ENCODE measurements at regions not wholly inside any gene's neighbourhood (a gene's known extent, or its start where the extent isn't known, plus 50 kb on each side); places are given as distances from the start of the nearest gene placed in this dataset.

GRCh38 chr3:176856721-176857120 is 340.6 kb downstream of the TBL1XR1 start (continued):
- TF ChIP-seq, protein P1, sequence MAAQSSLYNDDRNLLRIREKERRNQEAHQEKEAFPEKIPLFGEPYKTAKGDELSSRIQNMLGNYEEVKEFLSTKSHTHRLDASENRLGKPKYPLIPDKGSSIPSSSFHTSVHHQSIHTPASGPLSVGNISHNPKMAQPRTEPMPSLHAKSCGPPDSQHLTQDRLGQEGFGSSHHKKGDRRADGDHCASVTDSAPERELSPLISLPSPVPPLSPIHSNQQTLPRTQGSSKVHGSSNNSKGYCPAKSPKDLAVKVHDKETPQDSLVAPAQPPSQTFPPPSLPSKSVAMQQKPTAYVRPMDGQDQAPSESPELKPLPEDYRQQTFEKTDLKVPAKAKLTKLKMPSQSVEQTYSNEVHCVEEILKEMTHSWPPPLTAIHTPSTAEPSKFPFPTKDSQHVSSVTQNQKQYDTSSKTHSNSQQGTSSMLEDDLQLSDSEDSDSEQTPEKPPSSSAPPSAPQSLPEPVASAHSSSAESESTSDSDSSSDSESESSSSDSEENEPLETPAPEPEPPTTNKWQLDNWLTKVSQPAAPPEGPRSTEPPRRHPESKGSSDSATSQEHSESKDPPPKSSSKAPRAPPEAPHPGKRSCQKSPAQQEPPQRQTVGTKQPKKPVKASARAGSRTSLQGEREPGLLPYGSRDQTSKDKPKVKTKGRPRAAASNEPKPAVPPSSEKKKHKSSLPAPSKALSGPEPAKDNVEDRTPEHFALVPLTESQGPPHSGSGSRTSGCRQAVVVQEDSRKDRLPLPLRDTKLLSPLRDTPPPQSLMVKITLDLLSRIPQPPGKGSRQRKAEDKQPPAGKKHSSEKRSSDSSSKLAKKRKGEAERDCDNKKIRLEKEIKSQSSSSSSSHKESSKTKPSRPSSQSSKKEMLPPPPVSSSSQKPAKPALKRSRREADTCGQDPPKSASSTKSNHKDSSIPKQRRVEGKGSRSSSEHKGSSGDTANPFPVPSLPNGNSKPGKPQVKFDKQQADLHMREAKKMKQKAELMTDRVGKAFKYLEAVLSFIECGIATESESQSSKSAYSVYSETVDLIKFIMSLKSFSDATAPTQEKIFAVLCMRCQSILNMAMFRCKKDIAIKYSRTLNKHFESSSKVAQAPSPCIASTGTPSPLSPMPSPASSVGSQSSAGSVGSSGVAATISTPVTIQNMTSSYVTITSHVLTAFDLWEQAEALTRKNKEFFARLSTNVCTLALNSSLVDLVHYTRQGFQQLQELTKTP (IDR thresholded peaks at IDR 0.05; ENCODE audit: low read depth in 1 of 2, partially characterized antibody in 2 of 2), result no peak
- no peak for TF ChIP-seq TEAD2 (tag; IDR thresholded peaks at IDR 0.05)
- TF ChIP-seq ZNF764 (CRISPR knock-in tag; IDR thresholded peaks at IDR 0.05; ENCODE audit: low read depth), result no peak
- TF ChIP-seq MAFG (tag; conservative IDR thresholded peaks at IDR 0.05), result no peak
- TF ChIP-seq KAT2B (IDR thresholded peaks at IDR 0.05; ENCODE audit: low read depth, low read length), result no peak
- no peak for TF ChIP-seq ZFPM2 (CRISPR knock-in tag; IDR thresholded peaks at IDR 0.05)

DNA sequence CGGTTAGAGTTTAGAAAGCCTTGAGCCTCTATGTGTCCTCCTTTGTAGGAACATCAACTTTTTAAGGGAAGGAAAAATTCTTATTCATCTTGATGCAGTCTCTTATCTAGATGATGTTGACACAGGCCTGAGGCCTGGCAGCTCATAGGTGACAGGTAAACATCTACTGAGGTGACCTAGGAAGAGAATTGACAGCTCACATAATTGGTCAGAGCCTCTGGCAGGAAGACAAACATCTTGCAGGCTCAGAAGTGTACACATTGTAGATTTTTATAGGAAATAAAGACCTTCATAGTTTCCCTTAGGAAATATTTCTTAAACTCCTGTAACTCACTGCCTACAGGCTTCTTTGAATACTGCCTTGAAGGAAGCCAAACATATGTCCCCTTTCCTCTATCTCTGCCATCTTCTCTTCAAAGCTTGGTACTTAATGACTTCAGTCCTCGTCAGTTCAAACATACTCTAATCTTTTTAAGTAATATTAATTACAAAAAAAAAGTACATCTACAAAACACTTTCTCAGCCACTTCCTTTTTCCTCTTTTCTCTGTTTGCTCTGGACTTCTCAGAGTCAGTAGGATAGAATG is 341.3 kb downstream of the TBL1XR1 start:
- Histone ChIP-seq H3K4me2 (ENCODE audit: insufficient read depth, low read length) (no peak overlapping the region), H3K4me1 (replicated peaks in 1 of 2; ENCODE audit: control insufficient read depth in 2 of 2, insufficient read depth in 2 of 2, low read length in 2 of 2) (no peaks in the 10 kb centered on the region), H3K27me3 (ENCODE audit: control insufficient read depth in 2 of 2, insufficient read depth in 2 of 2, low read length in 2 of 2) (no peaks in the 10 kb centered on the region), H3K27ac (ENCODE audit: extremely low read depth, low read depth, low read length) (no peak overlapping the region), H3K36me3 (ENCODE audit: control insufficient read depth, insufficient read depth, low read length) (no peaks in the 10 kb centered on the region), H3K9ac (ENCODE audit: insufficient read depth in 1 of 2, low read depth in 2 of 2, low read length in 2 of 2) (no peak overlapping the region), H3K79me2 (ENCODE audit: control insufficient read depth, insufficient read depth, low read length) (no peaks in the 10 kb centered on the region), H3K9me3 (replicated peaks; ENCODE audit: control insufficient read depth, insufficient read depth, low read depth, low read length) (no peaks in the 10 kb centered on the region), H4K20me1 (replicated peaks; ENCODE audit: control insufficient read depth, insufficient read depth, low read length) (no peaks in the 10 kb centered on the region), H3K9me1 (ENCODE audit: control insufficient read depth, insufficient read depth, low read length) (no peaks in the 10 kb centered on the region), H2AFZ (ENCODE audit: low read depth, low read length) (no peak overlapping the region), H3K4me3 (no peak overlapping the region)
- ChIA-PET CTCF (ENCODE audit: low intra/inter-chr PET ratio) (no interaction called here), POLR2A (no interaction called here)
- no peak for DNase-seq (ENCODE audit: extremely low read depth in 1 of 4, low spot score in 3 of 4)
- 0% methylated on average over 2 of the region's 2 CpGs for WGBS (ENCODE audit: insufficient coverage, low coverage, missing lambda C conversion rate)
- FAIRE-seq, result no peak
- no TSS peak for BruUV-seq (replicated peaks)
- intact Hi-C loops (cut with micrococcal nuclease), result no loop called here
- ATAC-seq, result no peak
- in situ Hi-C loops (cut with MboI), result no loop called here
- no peak for TF ChIP-seq ZSCAN32 (CRISPR knock-in tag; IDR thresholded peaks at IDR 0.05)
- no peak for TF ChIP-seq CBX1 (IDR thresholded peaks at IDR 0.05; ENCODE audit: low read depth)
- TF ChIP-seq TBL1XR1 (IDR thresholded peaks at IDR 0.05; ENCODE audit: low read length in 2 of 2), result no peak
- TF ChIP-seq, protein P2, sequence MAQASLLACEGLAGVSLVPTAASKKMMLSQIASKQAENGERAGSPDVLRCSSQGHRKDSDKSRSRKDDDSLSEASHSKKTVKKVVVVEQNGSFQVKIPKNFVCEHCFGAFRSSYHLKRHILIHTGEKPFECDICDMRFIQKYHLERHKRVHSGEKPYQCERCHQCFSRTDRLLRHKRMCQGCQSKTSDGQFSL (CRISPR knock-in tag; IDR thresholded peaks at IDR 0.05), result no peak
- TF ChIP-seq, protein P2 (tag; IDR thresholded peaks at IDR 0.05), result no peak
- no peak for TF ChIP-seq TARDBP (IDR thresholded peaks at IDR 0.05)
- no peak for TF ChIP-seq WHSC1 (IDR thresholded peaks at IDR 0.05; ENCODE audit: low read length)

Measured in K562 (cell line).